NCI-H446 (cell line): ENCODE measurements at regions not wholly inside any gene's neighbourhood (a gene's known extent, or its start where the extent isn't known, plus 50 kb on each side); places are given as distances from the start of the nearest gene placed in this dataset.
"Not testable (repeated sequence)": the region's sequence is repeated elsewhere in the genome, so short reads cannot be mapped to it uniquely, and the experiment has no call there.

Experiments
- DNase-seq, 2 experiments: peaks; one replicate each; lab custom pipeline; 2025; lab: John Stamatoyannopoulos, UW

GRCh38 chr1:200496937-200497336, 87.1 kb upstream of the ZNF281 start:
- DNase-seq = no peak

- DNase-seq = no peak
Observed at GRCh38 chr1:200495901-200496300, 86.1 kb upstream of the ZNF281 start.

DNA sequence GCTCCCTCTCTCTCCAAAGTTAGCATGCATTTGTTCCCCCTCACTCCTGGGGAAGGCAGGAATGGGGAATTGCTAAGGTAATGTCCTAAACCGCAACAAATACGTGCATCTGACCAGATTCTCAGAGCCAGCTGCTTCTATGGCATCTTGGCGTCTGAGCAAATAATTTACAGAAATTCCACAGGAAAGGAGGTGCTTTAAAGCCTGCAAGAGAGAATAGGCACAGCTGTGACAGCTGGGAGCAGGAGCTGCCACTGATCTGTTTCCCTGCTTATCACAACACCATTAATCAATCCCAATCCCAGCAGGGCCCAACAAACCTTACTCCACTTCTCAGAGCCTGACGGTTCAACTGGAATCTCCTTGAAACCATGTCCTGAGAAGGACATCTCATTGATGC, 83.5 kb upstream of the ZNF281 start:
- no peak for DNase-seq

DNA sequence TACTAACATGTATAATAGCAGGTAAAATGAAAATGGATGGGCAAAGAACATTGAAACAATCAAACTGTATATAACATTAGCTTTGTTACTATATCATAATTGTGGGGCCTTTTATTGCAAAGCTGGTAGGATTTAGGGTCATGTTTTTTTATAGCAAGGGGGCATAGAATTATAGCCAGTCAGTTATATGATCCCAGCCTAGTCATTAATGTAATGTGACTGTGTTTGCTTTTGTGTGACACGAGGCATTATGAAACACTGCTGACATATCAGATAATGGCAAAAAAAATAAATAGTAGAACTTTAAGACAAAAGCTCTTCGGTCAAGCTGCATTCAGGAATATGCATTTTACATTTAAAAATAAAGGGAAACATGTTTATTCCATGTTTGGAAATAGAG, 81.3 kb upstream of the ZNF281 start:
- no peak for DNase-seq

DNA sequence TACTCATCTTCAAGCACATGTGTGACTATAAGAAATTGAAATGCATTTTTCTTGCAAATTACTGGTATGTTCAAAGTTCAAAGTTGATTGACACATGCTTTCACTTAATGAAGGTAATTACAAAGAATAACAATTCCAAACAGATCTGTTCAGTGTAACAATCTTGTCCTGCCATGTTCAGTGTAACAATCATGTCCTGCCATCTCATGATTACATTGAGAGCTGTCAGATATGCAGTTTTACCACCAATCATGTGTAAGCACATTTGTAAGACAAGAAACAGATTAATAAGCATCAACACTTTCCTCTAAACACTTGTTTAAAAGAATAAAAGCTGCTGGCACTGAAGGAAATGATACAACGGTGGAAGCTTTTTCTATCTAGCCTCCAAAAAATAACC, 80.3 kb upstream of the ZNF281 start:
- DNase-seq = no peak

DNA sequence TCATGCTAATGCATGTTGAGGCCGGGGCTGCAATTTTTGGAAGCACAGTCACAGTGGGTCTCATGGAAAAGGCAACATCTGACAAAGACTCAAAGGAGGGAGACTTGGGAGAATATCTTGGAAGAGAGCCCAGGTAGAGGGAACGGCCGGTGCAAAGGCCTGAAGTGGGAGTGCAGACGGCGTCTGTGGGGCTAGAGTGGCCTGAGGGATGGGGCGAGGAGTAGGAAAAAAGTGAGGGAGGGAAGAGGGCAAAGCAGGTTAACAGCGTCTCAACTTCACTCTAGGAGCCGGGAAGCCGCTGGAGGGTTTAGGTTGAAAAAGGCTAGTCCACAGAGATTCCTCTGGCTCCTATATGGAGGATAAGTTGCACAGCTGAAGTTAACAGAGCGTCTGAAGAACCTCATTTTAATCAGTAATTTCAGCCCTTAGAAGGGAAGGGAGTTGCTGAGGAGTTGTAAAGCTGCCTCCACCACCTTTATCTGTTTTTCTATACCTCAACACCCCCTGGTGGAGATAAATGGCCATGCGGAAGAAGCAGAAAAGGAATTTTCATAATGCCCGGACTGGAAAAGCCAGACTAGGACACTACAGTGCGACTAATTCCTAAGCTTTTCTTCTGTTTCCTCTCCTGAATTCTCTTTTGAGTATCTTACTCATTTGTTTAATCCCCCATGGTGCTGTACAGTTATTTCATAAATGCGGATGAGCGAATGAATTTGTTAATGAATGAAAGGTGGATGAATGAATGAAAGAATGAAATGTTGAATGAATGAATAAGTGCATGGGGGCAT, 78.7 kb upstream of the ZNF281 start:
- peak; percentile 22 to 71 for DNase-seq

DNA sequence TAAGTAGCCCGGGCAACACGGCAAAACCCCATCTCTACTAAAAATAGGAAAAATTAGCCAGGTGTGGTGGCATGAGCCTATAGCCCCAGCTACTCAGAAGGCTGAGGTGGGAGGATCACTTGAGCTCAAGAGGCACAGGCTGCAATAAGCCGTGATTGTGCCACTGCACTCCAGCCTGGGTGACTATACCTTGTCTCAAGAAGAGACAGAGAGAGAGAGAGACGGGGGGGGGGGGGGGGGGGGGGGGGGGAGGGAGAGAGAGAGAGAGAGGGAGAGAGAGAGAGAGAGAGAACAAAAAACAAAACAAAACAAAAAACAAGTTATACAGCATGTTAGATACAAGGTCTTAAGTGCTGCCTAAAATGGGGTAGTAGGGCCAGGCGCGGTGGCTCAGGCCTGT, 77.8 kb upstream of the ZNF281 start:
- no peak for DNase-seq

GRCh38 chr1:200486634-200487033, 76.8 kb upstream of the ZNF281 start:
- DNase-seq = no peak

- not testable (repeated sequence) for DNase-seq
Observed at GRCh38 chr1:200484438-200484946, 74.7 kb upstream of the ZNF281 start.

DNA sequence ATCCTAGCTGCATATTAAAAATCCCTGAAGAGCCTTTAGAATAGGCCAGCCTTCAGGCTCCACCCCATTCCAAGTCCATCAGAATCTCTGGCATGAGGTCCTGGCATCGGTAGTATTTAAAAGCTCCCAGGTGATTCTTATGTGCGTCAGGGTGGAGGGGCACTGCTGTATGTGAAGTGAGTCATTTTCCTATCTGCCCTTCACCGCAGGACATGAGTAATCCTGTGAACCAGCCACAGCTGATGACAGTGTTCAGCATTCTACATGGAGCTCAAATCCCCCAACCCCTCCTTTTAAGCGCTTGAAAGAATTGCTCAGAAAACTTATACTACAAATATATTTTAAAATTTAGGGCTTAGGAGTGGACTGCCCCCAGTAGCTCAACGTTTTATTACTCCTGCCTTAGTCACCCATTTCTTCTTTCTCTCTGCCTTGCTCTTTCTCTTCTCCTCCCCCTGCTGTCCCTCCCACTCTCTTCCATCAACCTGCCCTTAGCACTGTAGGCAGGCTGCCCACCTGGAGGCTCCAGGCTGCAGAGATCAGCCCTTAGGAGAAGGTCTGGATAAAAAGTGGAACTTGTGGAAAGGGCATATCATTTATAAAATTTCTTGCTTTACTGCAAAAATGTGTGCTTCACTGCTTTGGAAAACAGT, 73.8 kb upstream of the ZNF281 start:
- DNase-seq = no peak

- DNase-seq = no peak
Observed at GRCh38 chr1:200480964-200481363, 71.1 kb upstream of the ZNF281 start.

GRCh38 chr1:200479816-200480215, 70.0 kb upstream of the ZNF281 start:
- no peak for DNase-seq

DNA sequence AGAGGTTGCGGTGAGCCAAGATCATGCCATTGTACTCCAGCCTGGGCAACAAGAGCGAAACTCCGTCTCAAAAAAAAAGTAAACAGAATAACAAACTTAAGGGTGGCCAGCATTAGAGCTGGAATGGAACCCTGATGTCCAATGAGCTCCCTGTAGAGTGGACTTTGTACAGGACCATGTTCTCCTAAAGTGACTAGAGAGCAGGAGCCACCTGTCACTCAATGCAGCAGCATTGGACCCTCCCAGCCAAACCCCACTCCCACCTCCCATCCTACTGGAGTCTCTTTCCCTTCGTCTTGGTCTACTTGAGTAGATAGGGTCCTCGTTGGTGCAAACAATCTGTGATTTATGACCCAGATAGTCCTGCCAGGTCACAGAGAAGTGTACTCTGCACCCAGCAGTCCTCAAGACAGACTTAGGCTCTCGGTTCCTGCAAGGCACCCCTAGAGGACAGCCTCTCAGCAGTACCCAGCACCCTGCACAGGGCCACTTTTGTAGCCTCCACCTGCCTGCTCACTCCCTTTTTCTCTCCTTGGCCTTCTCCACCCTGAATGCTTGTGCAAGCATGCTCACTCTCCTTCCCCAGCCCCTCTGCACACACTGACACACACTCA, 69.2 kb upstream of the ZNF281 start:
- no peak for DNase-seq

GRCh38 chr1:200478239-200478623, 68.4 kb upstream of the ZNF281 start:
- DNase-seq = no peak

- no peak for DNase-seq
Observed at GRCh38 chr1:200474633-200475032, 64.8 kb upstream of the ZNF281 start.

- no peak for DNase-seq
Observed at GRCh38 chr1:200473698-200474371, 64.0 kb upstream of the ZNF281 start.

- no peak for DNase-seq
Observed at GRCh38 chr1:200471739-200472138, 61.9 kb upstream of the ZNF281 start.

DNA sequence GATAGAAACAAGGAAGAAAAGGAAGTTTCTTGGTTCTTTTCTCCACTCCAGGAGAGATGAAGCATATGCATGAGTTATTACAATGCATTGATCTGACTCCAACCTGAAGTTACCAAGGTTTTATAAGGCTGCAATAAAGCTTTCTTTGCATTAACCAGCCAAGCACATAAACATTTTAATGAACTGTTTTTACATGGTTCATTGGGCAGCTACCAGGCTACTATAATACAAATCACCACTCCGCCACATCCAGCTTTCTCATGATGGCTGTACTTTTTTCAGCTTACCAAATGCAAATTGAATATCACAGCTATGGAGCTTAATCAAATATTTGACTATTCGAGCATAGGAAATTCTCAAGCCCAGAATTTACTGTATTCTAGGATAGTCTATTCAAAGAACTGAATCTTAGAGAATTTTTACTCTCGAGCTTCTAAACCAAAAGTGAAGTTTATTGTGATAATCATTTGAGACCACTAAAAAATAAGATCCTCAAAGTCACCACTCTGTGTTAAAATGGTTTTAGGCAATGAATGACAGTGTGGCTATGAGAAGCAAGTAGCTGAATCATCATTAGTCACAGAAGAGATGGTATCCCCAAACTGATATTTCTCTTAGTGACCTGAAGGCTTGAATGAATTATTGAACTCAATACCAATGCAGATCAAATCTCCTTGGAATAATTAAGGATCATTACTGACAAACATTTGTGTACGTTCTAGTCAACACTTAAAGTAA, 58.6 kb upstream of the ZNF281 start:
- DNase-seq = no peak

DNA sequence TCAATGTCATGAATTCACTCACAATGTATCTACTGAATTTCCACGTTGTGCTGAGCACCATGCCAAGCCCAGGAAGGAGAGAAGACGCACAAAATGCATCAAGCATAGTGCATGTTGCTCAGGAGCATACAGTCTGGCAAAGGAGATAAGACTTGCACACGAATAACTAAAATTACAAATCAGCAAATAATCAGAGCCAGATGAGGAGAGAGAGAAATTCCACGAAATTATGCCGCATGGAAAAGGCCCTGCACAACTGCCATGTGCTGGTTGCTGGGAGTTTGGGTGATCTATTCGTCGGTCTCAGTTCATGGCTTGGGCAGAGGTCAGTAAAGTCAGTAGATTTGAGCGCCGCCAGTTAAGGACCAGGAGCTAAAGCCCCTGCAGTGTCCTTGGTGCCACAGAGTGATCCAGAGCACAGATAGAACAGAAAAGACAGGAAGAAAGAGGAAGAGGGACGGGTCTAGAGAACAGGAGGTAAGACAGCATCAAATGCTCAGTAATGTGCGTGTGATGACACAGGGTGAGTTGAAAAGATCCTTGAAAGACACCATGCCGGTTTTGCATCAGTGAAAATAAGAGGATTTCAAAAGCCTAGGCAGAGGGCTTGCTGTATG, 55.1 kb upstream of the ZNF281 start:
- DNase-seq = no peak
